ENCODE measurements at regions not wholly inside any gene's neighbourhood (a gene's known extent, or its start where the extent isn't known, plus 50 kb on each side); places are given as distances from the start of the nearest gene placed in this dataset.

DNA sequence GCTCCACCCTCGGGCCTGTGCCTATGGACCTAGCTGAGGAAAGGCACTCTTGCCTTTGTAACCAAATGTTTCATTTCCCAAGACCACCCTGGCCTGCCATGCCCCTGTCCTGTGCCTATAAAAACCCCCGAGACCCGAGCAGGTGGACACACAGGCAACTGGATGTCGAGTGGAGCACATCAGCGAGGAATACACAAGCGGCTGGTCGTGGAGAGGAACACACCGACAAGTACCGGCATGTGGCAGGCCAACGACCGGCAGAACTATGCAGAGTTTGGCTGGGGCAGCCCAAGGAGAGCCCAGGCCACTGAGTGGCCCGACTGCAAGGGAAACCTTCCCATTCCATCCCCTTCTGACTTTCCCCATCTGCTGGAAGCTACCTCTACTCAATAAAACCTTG, 1963.8 kb upstream of the CELF4 start:
- TF ChIP-seq, protein P1, sequence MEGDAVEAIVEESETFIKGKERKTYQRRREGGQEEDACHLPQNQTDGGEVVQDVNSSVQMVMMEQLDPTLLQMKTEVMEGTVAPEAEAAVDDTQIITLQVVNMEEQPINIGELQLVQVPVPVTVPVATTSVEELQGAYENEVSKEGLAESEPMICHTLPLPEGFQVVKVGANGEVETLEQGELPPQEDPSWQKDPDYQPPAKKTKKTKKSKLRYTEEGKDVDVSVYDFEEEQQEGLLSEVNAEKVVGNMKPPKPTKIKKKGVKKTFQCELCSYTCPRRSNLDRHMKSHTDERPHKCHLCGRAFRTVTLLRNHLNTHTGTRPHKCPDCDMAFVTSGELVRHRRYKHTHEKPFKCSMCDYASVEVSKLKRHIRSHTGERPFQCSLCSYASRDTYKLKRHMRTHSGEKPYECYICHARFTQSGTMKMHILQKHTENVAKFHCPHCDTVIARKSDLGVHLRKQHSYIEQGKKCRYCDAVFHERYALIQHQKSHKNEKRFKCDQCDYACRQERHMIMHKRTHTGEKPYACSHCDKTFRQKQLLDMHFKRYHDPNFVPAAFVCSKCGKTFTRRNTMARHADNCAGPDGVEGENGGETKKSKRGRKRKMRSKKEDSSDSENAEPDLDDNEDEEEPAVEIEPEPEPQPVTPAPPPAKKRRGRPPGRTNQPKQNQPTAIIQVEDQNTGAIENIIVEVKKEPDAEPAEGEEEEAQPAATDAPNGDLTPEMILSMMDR (IDR thresholded peaks at IDR 0.05; ENCODE audit: low read depth, low read length) = no peak
- no peak for DNase-seq (ENCODE audit: low read depth in 2 of 2)
- H3K4me3 ChIP-seq (replicated peaks in 1 of 2; ENCODE audit: low read depth in 2 of 2, low read length in 2 of 2) = no peak overlapping the region

DNA sequence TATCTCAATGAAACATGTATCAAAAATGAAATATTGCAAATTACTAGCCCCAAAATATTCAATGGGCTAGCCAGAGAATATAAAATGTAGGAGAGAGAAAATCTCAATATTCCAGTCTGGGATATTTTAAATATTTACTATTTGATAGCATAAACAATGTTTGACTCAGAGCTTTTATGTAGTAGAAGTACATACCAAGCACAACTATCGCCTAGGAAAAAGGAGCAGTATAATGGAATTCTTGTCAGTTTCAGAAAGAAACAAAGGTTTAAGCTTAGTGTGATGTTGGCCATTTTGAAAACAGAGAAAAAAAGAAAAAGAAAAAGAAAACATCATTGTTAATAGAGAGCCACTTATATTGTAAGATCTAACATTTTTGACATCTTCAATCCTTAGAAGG, 1961.9 kb upstream of the CELF4 start:
- H3K4me3 ChIP-seq (replicated peaks in 1 of 2; ENCODE audit: low read depth in 2 of 2, low read length in 2 of 2) = no peak overlapping the region
- no peak for DNase-seq (ENCODE audit: low read depth in 2 of 2)
- TF ChIP-seq, protein P1 (IDR thresholded peaks at IDR 0.05; ENCODE audit: low read depth, low read length) = no peak

DNA sequence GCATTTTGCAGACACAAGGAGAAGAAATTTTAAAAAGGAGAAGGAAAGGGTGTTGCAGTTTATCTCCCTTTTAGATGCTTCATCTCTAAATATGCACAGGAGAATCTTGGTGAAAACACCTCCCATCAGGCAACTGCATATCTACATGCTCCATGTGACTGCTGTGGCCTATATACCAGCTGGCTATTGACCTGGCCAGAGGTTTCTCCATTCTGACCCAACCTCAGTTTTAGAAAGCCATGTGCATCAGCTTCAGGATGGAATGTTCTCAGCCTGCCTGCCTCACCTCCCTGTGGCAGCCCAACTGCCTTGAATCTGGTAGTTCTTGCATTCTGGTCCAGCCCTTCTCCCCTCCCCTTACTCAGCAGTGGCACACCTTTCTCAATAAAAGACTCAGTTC, 1958.8 kb upstream of the CELF4 start:
- TF ChIP-seq, protein P1 (IDR thresholded peaks at IDR 0.05; ENCODE audit: low read depth, low read length) = no peak
- no peak overlapping the region for H3K4me3 ChIP-seq (replicated peaks in 1 of 2; ENCODE audit: low read depth in 2 of 2, low read length in 2 of 2)
- DNase-seq (ENCODE audit: low read depth in 2 of 2) = no peak

DNA sequence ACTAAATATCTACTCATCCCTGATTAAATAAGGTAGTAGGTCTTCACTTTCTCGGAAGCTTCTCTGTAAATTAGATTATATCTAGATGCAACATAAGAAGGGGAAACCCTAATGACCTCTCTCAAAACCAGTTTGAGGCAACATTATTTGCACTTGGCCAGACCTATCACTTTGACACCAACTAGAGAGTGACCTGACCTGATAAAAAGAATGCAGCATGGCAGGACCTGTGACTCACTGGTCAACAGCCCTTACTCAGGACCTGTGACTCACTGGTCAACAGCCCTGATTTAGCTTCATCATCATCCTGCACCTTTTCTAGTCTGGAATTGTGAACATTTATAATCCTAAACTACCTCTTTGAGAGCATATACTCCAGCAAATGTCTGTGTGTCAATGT, 1957.7 kb upstream of the CELF4 start:
- no peak overlapping the region for H3K4me3 ChIP-seq (replicated peaks in 1 of 2; ENCODE audit: low read depth in 2 of 2, low read length in 2 of 2)
- TF ChIP-seq, protein P1 (IDR thresholded peaks at IDR 0.05; ENCODE audit: low read depth, low read length) = no peak
- peak; percentile 15 to 56 for DNase-seq (ENCODE audit: low read depth in 2 of 2)

DNA sequence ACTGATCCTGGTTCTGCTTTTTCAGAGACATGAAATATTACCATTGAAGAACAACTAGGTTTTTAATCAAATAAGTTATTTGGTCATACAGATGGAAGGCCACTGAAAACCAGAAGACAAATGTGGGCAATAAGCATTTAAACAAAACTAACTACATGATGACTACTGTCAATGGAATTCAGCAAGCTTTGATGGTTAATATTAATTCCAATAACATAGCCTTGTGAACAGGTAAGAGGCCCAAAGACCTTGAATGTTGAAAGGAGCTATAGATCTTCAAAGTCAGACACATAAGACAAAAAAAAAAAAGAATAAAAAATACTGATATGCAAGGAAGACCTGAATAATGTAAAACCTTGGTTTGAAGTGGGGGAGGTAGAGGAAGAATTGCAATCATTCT, 1955.6 kb upstream of the CELF4 start:
- TF ChIP-seq, protein P1 (IDR thresholded peaks at IDR 0.05; ENCODE audit: low read depth, low read length) = no peak
- H3K4me3 ChIP-seq (replicated peaks in 1 of 2; ENCODE audit: low read depth in 2 of 2, low read length in 2 of 2) = no peak overlapping the region
- no peak for DNase-seq (ENCODE audit: low read depth in 2 of 2)

DNA sequence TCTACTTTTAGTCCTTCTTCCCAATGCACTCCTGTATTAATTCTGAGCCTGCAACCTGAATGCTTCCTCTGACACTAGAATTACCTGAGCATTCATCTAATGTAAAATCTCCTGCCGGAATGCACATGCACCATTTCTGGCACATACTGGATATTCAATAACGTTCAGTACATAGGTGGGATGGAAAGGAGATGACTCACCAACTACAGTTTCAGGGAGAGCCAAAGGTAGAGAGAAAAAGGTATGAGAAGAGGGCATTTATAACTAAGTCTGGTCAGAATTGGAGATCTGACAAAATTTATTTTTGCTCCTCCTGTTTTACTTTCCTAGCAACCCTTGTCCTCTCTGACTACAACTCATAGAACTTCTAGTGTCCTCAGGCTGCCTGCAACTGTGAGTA, 1954.1 kb upstream of the CELF4 start:
- no peak overlapping the region for H3K4me3 ChIP-seq (replicated peaks in 1 of 2; ENCODE audit: low read depth in 2 of 2, low read length in 2 of 2)
- no peak for DNase-seq (ENCODE audit: low read depth in 2 of 2)
- TF ChIP-seq, protein P1 (IDR thresholded peaks at IDR 0.05; ENCODE audit: low read depth, low read length) = no peak

DNA sequence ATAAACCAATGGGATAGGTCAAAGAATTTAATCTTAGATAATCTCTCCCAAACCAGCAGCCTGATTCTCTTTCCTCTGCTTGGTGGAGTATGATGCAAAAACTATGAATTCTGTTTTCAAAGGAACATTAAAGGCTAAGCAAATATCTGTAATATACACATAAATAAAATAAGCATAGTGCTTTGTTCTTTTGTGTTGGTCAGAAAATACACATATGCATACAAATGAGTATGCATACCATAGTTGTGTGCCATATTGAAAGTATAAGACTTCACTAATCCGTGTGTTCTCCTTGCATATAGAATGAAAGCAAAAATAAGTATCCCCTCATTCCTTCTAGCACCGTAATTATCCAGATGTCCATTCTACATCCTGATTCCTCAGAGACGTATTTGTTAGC, 1949.7 kb upstream of the CELF4 start:
- no peak for DNase-seq (ENCODE audit: low read depth in 2 of 2)
- no peak overlapping the region for H3K4me3 ChIP-seq (replicated peaks in 1 of 2; ENCODE audit: low read depth in 2 of 2, low read length in 2 of 2)
- TF ChIP-seq, protein P1 (IDR thresholded peaks at IDR 0.05; ENCODE audit: low read depth, low read length) = no peak
